Fibroblast of lung (primary cell): ENCODE measurements at regions not wholly inside any gene's neighbourhood (a gene's known extent, or its start where the extent isn't known, plus 50 kb on each side); places are given as distances from the start of the nearest gene placed in this dataset.

Source experiments
- DNase-seq, 2 donors: peaks; one replicate each; pipeline versions ENCODE4 v3.0.0 to v3.0.0-alpha.2; 2010; ENCODE audit warnings: low read depth in 2 of 2
- H2AFZ ChIP-seq: 2 replicates; pipeline ENCODE4 v1.5.1; 2012; ENCODE audit warnings: low read length, control low read depth, inconsistent platforms
- H3K27ac ChIP-seq: 2 replicates; pipeline ENCODE4 v1.5.1; 2011; ENCODE audit warnings: low read length, control low read depth; ENCODE audit not compliant: insufficient read depth
- H3K27me3 ChIP-seq: 2 replicates; pipeline ENCODE4 v1.5.1; 2011; ENCODE audit warnings: mild to moderate bottlenecking, low read length; ENCODE audit not compliant: control insufficient read depth, insufficient read depth
- H3K36me3 ChIP-seq: 2 replicates; pipeline ENCODE4 v1.5.1; 2011; ENCODE audit warnings: low read length; ENCODE audit not compliant: control insufficient read depth, insufficient read depth
- H3K4me1 ChIP-seq: 2 replicates; pipeline ENCODE4 v1.5.1; 2011; ENCODE audit warnings: low read length; ENCODE audit not compliant: control insufficient read depth, insufficient read depth; ENCODE audit errors: extremely low read depth
- H3K4me2 ChIP-seq: 2 replicates; pipeline ENCODE4 v1.5.1; 2011; ENCODE audit warnings: low read length, control low read depth; ENCODE audit not compliant: insufficient read depth; ENCODE audit errors: extremely low read depth
- H3K4me3 ChIP-seq, 4 experiments: fragments of 200-600 bp in 1 of 4; sonication (generic) in 1 of 4; replicated peaks in 1 of 4; 2 replicates each; pipeline ENCODE4 v1.5.1; 2011 to 2016; ENCODE audit warnings: low read length in 4 of 4, low read depth in 3 of 4, mild to moderate bottlenecking in 3 of 4, control low read depth in 2 of 4, inconsistent platforms in 1 of 4, mixed read lengths in 1 of 4; ENCODE audit not compliant: insufficient read depth in 1 of 4; ENCODE audit errors: control extremely low read depth in 1 of 4
- H3K79me2 ChIP-seq: 2 replicates; pipeline ENCODE4 v1.5.1; 2012; ENCODE audit warnings: mild to moderate bottlenecking, low read length, inconsistent platforms; ENCODE audit not compliant: control insufficient read depth, insufficient read depth
- H3K9ac ChIP-seq: 2 replicates; pipeline ENCODE4 v1.5.1; 2011; ENCODE audit warnings: mild to moderate bottlenecking, low read length, control low read depth; ENCODE audit not compliant: insufficient read depth
- H3K9me3 ChIP-seq: 2 replicates; pipeline ENCODE4 v1.5.1; 2012; ENCODE audit warnings: low read depth, low read length; ENCODE audit not compliant: control insufficient read depth, insufficient read depth
- H4K20me1 ChIP-seq: 2 replicates; pipeline ENCODE4 v1.5.1; 2011; ENCODE audit warnings: low read length; ENCODE audit not compliant: control insufficient read depth, insufficient read depth; ENCODE audit errors: extremely low read depth
- EZH2 ChIP-seq: IDR thresholded peaks from 2 replicates; pipeline ENCODE4 v1.5.1; 2012; ENCODE audit warnings: low read length, control low read depth, mild to moderate bottlenecking; ENCODE audit errors: missing control alignments
- TF ChIP-seq, protein P1 (sequence below), 2 donors: IDR thresholded peaks in 1 of 2; conservative IDR thresholded peaks in 1 of 2; 1 replicate in 1 of 2; 2 replicates in 1 of 2; pipeline ENCODE4 v1.5.1; 2011 to 2012; ENCODE audit warnings: low read length in 2 of 2, control low read depth in 1 of 2, inconsistent platforms in 1 of 2, low read depth in 1 of 2, mild to moderate bottlenecking in 1 of 2

DNA sequence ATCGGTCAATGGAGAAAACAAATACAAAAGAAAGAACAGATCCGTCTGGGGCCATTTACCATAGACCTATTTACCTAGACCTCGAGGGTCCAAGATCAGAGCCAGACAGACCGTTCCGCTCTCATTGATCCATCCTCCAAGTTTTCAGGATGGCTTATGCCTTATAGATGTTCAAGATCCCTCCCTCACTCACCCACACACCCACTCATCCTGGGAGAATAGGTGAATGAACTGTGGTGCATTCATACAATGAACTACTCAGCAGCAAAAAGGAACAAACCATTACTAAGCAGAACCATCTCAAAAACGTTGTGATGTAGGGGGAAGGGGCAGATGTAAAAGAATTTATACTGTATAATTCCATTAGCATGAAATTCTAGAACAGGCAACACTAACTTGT is 125.1 kb upstream of the RREB1 start:
- Histone ChIP-seq H3K4me2 (no peak overlapping the region), H3K4me3 (no peak overlapping the region), H4K20me1 (no peaks in the 10 kb centered on the region), H3K4me1 (no peaks in the 10 kb centered on the region), H3K27me3 (no peaks in the 10 kb centered on the region), H2AFZ (no peak overlapping the region), H3K79me2 (no peaks in the 10 kb centered on the region), H3K9ac (no peak overlapping the region), H3K9me3 (no peaks in the 10 kb centered on the region), H3K36me3 (no peaks in the 10 kb centered on the region), H3K27ac (no peak overlapping the region)
- no peak for DNase-seq
- TF ChIP-seq, protein P1, sequence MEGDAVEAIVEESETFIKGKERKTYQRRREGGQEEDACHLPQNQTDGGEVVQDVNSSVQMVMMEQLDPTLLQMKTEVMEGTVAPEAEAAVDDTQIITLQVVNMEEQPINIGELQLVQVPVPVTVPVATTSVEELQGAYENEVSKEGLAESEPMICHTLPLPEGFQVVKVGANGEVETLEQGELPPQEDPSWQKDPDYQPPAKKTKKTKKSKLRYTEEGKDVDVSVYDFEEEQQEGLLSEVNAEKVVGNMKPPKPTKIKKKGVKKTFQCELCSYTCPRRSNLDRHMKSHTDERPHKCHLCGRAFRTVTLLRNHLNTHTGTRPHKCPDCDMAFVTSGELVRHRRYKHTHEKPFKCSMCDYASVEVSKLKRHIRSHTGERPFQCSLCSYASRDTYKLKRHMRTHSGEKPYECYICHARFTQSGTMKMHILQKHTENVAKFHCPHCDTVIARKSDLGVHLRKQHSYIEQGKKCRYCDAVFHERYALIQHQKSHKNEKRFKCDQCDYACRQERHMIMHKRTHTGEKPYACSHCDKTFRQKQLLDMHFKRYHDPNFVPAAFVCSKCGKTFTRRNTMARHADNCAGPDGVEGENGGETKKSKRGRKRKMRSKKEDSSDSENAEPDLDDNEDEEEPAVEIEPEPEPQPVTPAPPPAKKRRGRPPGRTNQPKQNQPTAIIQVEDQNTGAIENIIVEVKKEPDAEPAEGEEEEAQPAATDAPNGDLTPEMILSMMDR (conservative IDR thresholded peaks at IDR 0.05 in 1 of 2, IDR thresholded peaks at IDR 0.05 in 1 of 2; ENCODE audit: low read depth in 1 of 2, low read length in 2 of 2): no peak
- TF ChIP-seq EZH2: no peak

DNA sequence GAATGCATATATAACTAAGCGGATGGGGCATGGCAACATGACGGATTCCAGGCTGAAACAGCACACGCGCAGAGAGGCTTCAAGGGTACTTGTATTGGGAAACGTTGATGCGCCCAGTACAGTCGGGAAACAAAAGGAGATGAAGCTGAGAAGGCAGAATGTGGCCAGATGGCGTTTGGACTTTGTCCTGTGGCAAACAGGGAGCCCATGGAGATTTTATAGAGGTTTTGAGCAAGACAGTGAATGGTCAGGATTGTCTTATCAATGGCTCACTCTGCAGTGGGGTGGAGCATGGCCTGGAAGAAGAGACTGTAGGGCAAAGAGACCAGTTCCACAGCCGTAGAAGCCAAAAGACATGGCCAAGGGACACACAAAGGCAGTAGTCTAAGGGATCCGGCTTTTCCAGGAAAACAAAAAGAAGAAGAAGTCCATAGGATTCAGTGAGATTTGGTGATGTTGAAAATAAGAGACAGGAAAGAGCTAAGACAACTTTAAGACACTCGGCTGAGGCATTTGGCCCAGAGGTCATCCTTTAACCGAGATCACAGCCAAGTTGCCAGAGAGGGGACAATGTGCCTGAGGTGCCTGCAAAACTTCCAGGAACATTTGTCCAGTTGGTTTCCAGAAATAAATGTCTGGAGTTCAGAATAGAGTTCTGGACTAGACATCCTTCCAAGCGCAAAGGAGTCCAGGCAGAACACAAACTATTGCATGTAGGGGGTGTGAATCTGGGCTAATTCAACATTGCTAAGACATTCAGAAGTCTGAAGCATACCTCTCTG is 123.0 kb upstream of the RREB1 start:
- H3K9me3 ChIP-seq: no peaks in the 10 kb centered on the region
- DNase-seq: no peak
- no peak overlapping the region for H3K9ac ChIP-seq
- no peaks in the 10 kb centered on the region for H4K20me1 ChIP-seq
- H3K27ac ChIP-seq: no peak overlapping the region
- TF ChIP-seq, protein P1 (conservative IDR thresholded peaks at IDR 0.05 in 1 of 2, IDR thresholded peaks at IDR 0.05 in 1 of 2; ENCODE audit: low read depth in 1 of 2, low read length in 2 of 2): no peak
- H2AFZ ChIP-seq: no peak overlapping the region
- H3K27me3 ChIP-seq: no peaks in the 10 kb centered on the region
- H3K79me2 ChIP-seq: no peaks in the 10 kb centered on the region
- H3K36me3 ChIP-seq: no peaks in the 10 kb centered on the region
- H3K4me1 ChIP-seq: no peaks in the 10 kb centered on the region
- H3K4me2 ChIP-seq: no peak overlapping the region
- no peak overlapping the region for H3K4me3 ChIP-seq

DNA sequence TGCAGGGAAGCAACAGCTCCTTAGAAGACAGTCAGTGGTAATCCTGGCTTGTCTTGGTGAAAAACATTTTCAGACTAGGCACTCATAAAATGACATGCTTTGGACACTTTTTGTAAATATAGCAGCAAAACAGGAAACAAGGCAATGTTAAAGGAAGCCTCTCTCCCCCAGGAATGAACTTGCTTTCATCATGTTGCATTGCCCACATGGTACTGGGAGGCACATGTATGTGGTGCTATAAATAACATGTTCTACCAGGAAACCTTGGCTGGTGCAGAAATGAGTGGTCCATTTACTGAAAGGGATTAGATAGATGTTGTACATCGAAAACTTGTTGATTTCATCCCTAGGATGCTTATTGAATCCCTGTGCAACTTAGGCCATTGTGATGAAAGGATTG is 121.4 kb upstream of the RREB1 start:
- H3K36me3 ChIP-seq: no peaks in the 10 kb centered on the region
- no peak overlapping the region for H3K4me2 ChIP-seq
- H3K27ac ChIP-seq: no peak overlapping the region
- H3K4me1 ChIP-seq: no peaks in the 10 kb centered on the region
- no peaks in the 10 kb centered on the region for H4K20me1 ChIP-seq
- no peaks in the 10 kb centered on the region for H3K9me3 ChIP-seq
- DNase-seq: no peak
- no peak overlapping the region for H2AFZ ChIP-seq
- no peak overlapping the region for H3K4me3 ChIP-seq
- no peaks in the 10 kb centered on the region for H3K79me2 ChIP-seq
- H3K9ac ChIP-seq: no peak overlapping the region
- TF ChIP-seq, protein P1 (conservative IDR thresholded peaks at IDR 0.05 in 1 of 2, IDR thresholded peaks at IDR 0.05 in 1 of 2; ENCODE audit: low read depth in 1 of 2, low read length in 2 of 2): no peak
- no peak for TF ChIP-seq EZH2
- no peaks in the 10 kb centered on the region for H3K27me3 ChIP-seq
